ENCODE measurements at regions not wholly inside any gene's neighbourhood (a gene's known extent, or its start where the extent isn't known, plus 50 kb on each side); places are given as distances from the start of the nearest gene placed in this dataset.

DNA sequence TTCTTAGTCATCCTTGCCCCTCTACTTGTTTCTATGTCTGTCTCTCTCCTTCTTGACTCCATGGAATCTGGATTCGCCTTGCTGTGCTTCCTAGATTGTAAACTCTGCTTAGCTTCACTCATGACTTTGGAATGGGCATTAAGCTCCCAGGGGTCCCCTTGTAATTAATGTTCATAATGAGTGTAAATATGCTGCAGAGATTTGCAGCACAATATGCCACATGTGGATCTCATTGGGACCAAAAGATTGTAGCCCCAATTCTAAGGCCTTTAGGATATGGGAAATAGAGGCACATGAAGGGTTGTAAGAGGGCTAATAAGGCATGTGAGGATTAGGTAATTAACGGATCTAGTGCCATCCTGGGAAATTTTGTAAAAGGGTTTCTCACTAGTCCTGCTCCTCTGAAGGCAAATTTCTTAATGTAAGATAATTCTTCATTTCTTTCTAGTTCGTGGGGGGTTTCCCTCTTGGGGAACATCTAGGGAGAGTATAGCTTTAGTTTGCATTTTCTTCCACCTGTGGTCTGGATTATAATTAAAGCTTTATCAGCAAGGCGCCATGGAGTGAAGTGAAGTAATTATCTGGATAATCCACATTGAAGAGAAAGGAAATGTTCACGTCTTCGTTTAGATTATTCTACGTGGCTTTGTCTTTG, 659.2 kb upstream of the PLXNA2 start:
- TF ChIP-seq CTCF (conservative IDR thresholded peaks at IDR 0.05) (no peak), EZH2 (IDR thresholded peaks at IDR 0.05; ENCODE audit: low read depth) (no peak)

All from PC-9 (cell line).